Epithelial cell of esophagus (primary cell): ENCODE measurements at regions not wholly inside any gene's neighbourhood (a gene's known extent, or its start where the extent isn't known, plus 50 kb on each side); places are given as distances from the start of the nearest gene placed in this dataset.
"Not testable (repeated sequence)": the region's sequence is repeated elsewhere in the genome, so short reads cannot be mapped to it uniquely, and the experiment has no call there.

ENCODE experiments used
- DNase-seq: peaks from one replicate; pipeline ENCODE4 v3.0.0; 2010; ENCODE audit warnings: low read depth
- H3K4me3 ChIP-seq: 2 replicates; pipeline ENCODE4 v1.5.1; 2011; ENCODE audit warnings: mild to moderate bottlenecking, low read length, control low read depth
- TF ChIP-seq, protein P1 (sequence below): IDR thresholded peaks from 2 replicates; pipeline ENCODE4 v1.5.1; 2011; ENCODE audit warnings: low read depth, mild to moderate bottlenecking, low read length, control low read depth, inconsistent platforms; ENCODE audit not compliant: insufficient read depth; ENCODE audit errors: missing control alignments

GRCh38 chr1:229007701-229008100 lies 263.2 kb upstream of the RAB4A start:
- H3K4me3 ChIP-seq = no peak overlapping the region
- TF ChIP-seq, protein P1, sequence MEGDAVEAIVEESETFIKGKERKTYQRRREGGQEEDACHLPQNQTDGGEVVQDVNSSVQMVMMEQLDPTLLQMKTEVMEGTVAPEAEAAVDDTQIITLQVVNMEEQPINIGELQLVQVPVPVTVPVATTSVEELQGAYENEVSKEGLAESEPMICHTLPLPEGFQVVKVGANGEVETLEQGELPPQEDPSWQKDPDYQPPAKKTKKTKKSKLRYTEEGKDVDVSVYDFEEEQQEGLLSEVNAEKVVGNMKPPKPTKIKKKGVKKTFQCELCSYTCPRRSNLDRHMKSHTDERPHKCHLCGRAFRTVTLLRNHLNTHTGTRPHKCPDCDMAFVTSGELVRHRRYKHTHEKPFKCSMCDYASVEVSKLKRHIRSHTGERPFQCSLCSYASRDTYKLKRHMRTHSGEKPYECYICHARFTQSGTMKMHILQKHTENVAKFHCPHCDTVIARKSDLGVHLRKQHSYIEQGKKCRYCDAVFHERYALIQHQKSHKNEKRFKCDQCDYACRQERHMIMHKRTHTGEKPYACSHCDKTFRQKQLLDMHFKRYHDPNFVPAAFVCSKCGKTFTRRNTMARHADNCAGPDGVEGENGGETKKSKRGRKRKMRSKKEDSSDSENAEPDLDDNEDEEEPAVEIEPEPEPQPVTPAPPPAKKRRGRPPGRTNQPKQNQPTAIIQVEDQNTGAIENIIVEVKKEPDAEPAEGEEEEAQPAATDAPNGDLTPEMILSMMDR = no peak
- no peak for DNase-seq

DNA sequence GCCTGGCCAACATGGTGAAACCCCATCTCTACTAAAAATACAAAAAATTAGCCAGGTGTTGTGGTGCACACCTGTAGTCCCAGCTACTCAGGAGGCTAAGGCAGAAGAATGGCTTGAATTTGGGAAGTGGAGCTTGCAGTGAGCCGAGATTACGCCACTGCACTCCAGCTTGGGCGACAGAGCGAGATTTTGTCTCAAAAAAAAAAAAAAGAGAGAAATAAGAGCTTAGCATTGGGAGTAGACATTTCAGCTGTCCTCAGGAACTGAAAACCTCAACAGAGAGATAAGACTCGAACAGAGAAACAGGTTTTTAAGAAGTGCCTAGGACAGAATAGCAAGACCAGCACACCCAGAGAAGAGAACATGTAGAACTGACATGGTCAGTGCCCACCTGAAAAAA lies 262.6 kb upstream of the RAB4A start:
- not testable (repeated sequence) for DNase-seq, H3K4me3 ChIP-seq

DNA sequence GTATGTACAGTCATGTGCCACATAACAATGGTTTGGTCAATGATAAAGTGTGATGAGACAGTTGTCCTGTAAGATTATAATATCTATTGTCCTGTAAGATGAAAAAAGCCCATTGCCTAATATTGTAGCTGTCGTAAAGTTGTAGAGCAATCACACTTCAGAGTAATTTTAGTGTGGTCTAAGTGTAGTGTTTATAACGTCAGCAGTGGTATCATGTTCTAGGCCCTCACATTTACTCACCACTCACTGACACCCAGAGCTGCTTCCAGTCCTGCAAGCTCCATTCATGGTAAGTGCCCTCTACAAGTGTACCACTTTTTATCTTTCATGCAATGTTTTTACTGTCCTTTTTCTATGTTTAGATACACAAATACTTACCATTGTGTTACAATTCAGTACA lies 259.9 kb upstream of the RAB4A start:
- no peak for DNase-seq
- TF ChIP-seq, protein P1 = no peak
- no peak overlapping the region for H3K4me3 ChIP-seq

- TF ChIP-seq, protein P1 = no peak
- H3K4me3 ChIP-seq = no peak overlapping the region
- no peak for DNase-seq
These were observed 258.1 kb upstream of the RAB4A start for GRCh38 chr1:229012823-229013222.

DNA sequence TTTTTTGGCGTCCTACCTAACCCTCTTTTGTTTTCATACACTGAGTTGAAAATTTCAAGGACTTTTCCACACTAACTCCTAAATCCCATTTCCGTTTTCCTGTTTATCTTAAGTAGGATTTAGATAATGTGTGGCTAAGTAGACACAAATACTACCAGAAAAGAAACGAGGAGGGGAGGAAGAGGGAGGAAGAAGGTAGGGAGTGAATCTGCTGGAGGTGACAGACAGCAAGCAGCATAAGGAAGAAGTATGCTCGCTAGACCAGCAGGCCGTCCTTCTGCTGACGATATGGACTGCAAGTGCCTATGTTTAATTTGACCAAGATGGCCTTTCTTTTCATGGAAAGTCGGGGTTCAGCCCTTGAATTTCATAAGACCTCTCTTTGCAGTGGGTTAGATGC lies 256.9 kb upstream of the RAB4A start:
- TF ChIP-seq, protein P1 = no peak
- no peak for DNase-seq
- no peak overlapping the region for H3K4me3 ChIP-seq

- TF ChIP-seq, protein P1 = no peak
- no peak overlapping the region for H3K4me3 ChIP-seq
- no peak for DNase-seq
These were observed 255.1 kb upstream of the RAB4A start for GRCh38 chr1:229015806-229016205.

DNA sequence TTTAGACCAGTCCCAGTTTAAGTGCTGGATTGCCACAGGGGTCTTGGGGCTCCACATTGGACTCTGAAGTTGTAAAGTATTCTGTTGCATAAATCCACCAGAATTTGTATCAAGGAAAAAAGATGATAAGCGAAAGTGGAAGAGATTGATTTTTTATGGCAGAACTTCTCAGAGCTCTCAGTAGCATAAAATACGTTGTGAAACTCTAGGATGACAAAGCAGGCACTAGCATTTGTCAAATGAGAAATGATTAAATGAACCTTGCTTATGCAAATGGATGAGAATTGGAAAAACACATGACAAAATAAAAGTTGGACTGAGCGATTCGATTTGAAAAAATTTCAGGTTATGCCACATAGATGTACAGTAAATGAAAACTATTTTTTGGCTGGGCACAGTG lies 253.8 kb upstream of the RAB4A start:
- DNase-seq = no peak
- TF ChIP-seq, protein P1 = no peak
- H3K4me3 ChIP-seq = no peak overlapping the region
